RWPE1 (cell line): ENCODE measurements at regions not wholly inside any gene's neighbourhood (a gene's known extent, or its start where the extent isn't known, plus 50 kb on each side); places are given as distances from the start of the nearest gene placed in this dataset.

ENCODE experiments used
- CTCF ChIA-PET: fragments of 350-600 bp; sonication (Branson Sonifier 250); formaldehyde crosslinking; extraction: SDS; loops from one replicate; lab custom pipeline; 2021; lab: Yijun Ruan, JAX
- POLR2A ChIA-PET: fragments of 400-600 bp; formaldehyde crosslinking; extraction: SDS; loops from one replicate; lab custom pipeline; 2020; ENCODE audit warnings: antibody characterized with exemption; ENCODE audit not compliant: low non-redundant PET; lab: Yijun Ruan, JAX
- DNase-seq: peaks from one replicate; pipeline ENCODE4 v3.0.0; 2012; ENCODE audit warnings: low spot score
- H3K27ac ChIP-seq: fragments of 450-650 bp; 2 replicates; pipeline ENCODE4 v1.5.1; 2017
- CTCF ChIP-seq: fragments of 450-650 bp; conservative IDR thresholded peaks from 2 replicates; pipeline ENCODE4 v1.5.1; 2017; ENCODE audit warnings: low read depth, mild to moderate bottlenecking

DNA sequence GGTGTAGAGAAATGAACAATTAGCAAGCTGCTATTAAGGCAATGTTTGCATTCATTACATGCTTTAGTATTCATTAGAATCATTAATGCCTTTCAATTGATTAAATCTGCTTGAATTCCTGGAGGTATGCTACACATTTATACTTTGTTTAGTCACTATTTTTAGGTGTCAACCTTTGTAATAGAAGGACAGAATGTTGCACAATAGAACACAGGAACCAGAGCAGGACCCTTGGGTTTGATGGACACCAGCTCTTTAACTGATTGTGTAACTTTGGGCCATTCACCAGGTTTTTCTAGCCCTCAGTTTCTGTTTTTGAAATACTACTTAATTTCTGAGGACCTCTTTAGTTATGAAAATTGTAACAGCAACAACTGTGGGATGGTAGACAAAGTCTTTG lies 317.6 kb upstream of the UMPS start:
- ChIA-PET POLR2A (no interaction called here), CTCF (interaction anchor here (0.7 kb wide), 1 partner anchor 41 kb away, joined by 3 read pairs; no protein-coding TSS in a partner anchor)
- no peak for TF ChIP-seq CTCF
- no peak overlapping the region for H3K27ac ChIP-seq
- no peak for DNase-seq

DNA sequence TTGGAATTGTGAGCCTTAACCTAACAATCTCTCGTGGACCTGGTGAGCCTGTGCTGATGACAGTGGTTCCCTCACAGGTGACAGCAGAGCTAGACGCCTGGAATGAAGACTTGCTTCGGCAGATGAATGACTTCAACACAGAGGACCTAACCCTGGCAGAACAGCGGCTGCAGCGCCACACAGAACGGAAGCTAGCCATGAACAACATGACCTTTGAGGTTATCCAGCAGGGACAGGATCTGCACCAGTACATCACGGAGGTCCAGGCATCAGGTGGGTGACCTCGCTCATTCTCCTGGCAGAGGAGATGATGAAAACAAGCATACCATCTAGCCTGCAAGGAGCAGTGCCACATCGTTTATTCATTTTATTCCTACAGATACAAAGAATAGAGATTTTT lies 316.9 kb upstream of the UMPS start:
- no peak for TF ChIP-seq CTCF
- CTCF ChIA-PET, result no interaction called here
- DNase-seq, result no peak
- POLR2A ChIA-PET, result no interaction called here
- no peak overlapping the region for H3K27ac ChIP-seq

DNA sequence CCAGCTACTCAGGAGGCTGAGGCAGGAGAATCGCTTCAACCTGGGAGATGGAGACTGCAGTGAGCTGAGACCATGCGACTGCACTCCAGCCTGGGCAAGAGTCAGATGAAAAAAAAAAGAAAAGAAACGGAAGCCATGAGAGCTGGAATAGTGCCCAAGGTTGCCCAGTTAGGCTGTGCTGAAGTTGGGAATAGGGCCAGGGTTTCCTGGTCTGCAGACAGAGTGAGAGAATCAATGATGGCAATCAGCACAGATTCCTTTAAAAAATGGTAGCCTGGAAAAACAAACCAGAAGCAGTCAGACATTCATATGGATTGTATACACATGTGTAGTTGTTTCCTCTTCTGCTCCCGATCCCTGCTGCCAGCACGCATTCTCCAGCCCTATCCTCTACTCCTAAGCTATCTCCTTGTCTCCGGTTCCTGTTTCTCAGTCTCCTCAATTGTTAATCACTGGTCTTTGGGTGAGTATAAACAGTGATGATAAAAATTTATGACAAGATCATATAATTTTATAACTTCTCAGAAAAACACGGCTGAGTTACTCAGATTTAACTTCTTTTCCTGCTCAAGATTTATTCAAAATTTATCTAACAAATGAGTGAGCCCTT lies 316.2 kb upstream of the UMPS start:
- POLR2A ChIA-PET, result no interaction called here
- CTCF ChIA-PET, result interaction anchor here (0.6 kb wide), 1 partner anchor 96 kb away, joined by 5 read pairs; no protein-coding TSS in a partner anchor
- no peak overlapping the region for H3K27ac ChIP-seq
- DNase-seq, result no peak
- TF ChIP-seq CTCF, result no peak

DNA sequence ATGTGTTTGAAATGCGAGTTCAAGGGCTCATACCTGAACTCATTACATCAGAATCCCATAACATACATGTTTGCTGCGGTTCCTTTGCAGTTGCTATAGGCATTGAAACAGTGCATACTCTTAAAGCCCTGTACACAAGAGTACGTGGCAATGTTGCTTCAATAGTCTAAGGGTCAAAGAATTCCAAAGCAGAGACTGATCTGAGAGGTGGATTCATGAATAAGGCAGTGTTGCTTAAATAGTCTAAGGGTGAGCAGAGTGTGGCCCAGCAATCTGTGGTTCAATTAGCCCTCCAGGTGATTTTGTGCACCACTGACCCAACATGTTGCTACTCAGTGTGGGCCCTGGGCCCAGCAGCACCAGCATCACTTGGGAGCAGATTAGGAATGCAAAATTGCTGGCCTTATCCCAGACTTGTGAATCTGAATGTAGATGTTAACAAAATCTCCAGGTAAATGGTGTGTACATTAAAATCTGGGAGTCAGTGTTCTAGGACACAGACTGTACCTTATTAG lies 314.7 kb upstream of the UMPS start:
- POLR2A ChIA-PET, result no interaction called here
- CTCF ChIA-PET, result interaction anchor here (0.6 kb wide), 1 partner anchor 108 kb away, joined by 3 read pairs; no protein-coding TSS in a partner anchor
- no peak for DNase-seq
- TF ChIP-seq CTCF, result no peak
- no peak overlapping the region for H3K27ac ChIP-seq

- POLR2A ChIA-PET, result no interaction called here
- TF ChIP-seq CTCF, result no peak
- H3K27ac ChIP-seq, result no peak overlapping the region
- CTCF ChIA-PET, result no interaction called here
- no peak for DNase-seq
These were observed 310.9 kb upstream of the UMPS start for GRCh38 chr3:124419303-124419702.

DNA sequence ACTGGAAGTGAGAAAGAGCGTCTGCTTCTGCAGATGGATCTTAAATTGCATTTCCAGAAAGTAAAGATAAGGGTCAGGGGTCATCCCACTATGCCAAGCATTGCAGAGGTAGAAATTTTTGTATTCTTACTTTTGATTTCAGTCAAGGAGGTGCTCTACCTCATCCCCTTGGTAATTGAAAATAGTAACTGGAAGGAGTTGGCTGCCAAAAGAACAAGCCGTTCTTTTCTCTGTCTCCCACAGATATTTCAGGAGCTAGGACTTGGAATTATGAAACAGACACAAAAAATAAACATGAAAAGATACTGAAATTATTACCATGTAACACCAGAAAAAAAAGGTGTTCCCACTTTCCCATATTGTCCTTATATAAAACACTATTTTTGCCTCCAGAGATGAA lies 309.9 kb upstream of the UMPS start:
- CTCF ChIA-PET, result no interaction called here
- POLR2A ChIA-PET, result no interaction called here
- no peak for DNase-seq
- H3K27ac ChIP-seq, result no peak overlapping the region
- no peak for TF ChIP-seq CTCF
